Trophoblast cell (in vitro differentiated cells and primary cell): ENCODE measurements at regions not wholly inside any gene's neighbourhood (a gene's known extent, or its start where the extent isn't known, plus 50 kb on each side); places are given as distances from the start of the nearest gene placed in this dataset.

Experiments used
- DNase-seq, 2 donors: peaks; one replicate each; pipeline ENCODE4 v3.0.0-alpha.2; 2016
- H2AFZ ChIP-seq: 2 replicates; pipeline ENCODE4 v1.6.1; 2013; ENCODE audit warnings: low read length, moderate library complexity, mild to moderate bottlenecking; ENCODE audit not compliant: insufficient read depth, poor library complexity
- H2AK5ac ChIP-seq: 2 replicates; pipeline ENCODE4 v1.6.1; 2013; ENCODE audit warnings: mild to moderate bottlenecking, low read length
- H2BK120ac ChIP-seq: 2 replicates; pipeline ENCODE4 v1.6.1; 2013; ENCODE audit warnings: low read length, mild to moderate bottlenecking, moderate library complexity; ENCODE audit not compliant: insufficient read depth, poor library complexity
- H2BK12ac ChIP-seq: 2 replicates; pipeline ENCODE4 v1.6.1; 2013; ENCODE audit warnings: mild to moderate bottlenecking, low read length, moderate library complexity
- H2BK5ac ChIP-seq: 2 replicates; pipeline ENCODE4 v1.6.1; 2013; ENCODE audit warnings: low read length, low read depth, moderate library complexity, mild to moderate bottlenecking; ENCODE audit not compliant: poor library complexity
- H3K14ac ChIP-seq: 2 replicates; pipeline ENCODE4 v1.6.1; 2013; ENCODE audit warnings: mild to moderate bottlenecking, low read length
- H3K18ac ChIP-seq: 2 replicates; pipeline ENCODE4 v1.6.1; 2013; ENCODE audit warnings: mild to moderate bottlenecking, low read length
- H3K23ac ChIP-seq: 2 replicates; pipeline ENCODE4 v1.6.1; 2013; ENCODE audit warnings: low read length
- H3K27ac ChIP-seq: 2 replicates; pipeline ENCODE4 v1.5.1; 2013; ENCODE audit warnings: low read depth, mild to moderate bottlenecking, inconsistent platforms, low read length, moderate library complexity
- H3K27me3 ChIP-seq: 2 replicates; pipeline ENCODE4 v1.6.1; 2013; ENCODE audit warnings: inconsistent platforms, mild to moderate bottlenecking, low read length, moderate library complexity; ENCODE audit not compliant: insufficient read depth
- H3K36me3 ChIP-seq, 2 experiments: 1 replicate in 1 of 2; 2 replicates in 1 of 2; pipeline ENCODE4 v1.6.1; 2013; ENCODE audit warnings: low read length in 2 of 2, mild to moderate bottlenecking in 2 of 2, moderate library complexity in 1 of 2; ENCODE audit not compliant: insufficient read depth in 2 of 2, control insufficient read depth in 1 of 2
- H3K4ac ChIP-seq: 2 replicates; pipeline ENCODE4 v1.6.1; 2013; ENCODE audit warnings: low read depth, mild to moderate bottlenecking, low read length, moderate library complexity
- H3K4me1 ChIP-seq, 2 experiments: 1 replicate in 1 of 2; 2 replicates in 1 of 2; pipeline ENCODE4 v1.6.1; 2013; ENCODE audit warnings: low read length in 2 of 2, mild to moderate bottlenecking in 2 of 2, moderate library complexity in 1 of 2; ENCODE audit not compliant: insufficient read depth in 2 of 2, control insufficient read depth in 1 of 2
- H3K4me2 ChIP-seq: 2 replicates; pipeline ENCODE4 v1.6.1; 2013; ENCODE audit warnings: inconsistent platforms, mild to moderate bottlenecking, low read length, moderate library complexity
- H3K4me3 ChIP-seq: 2 replicates; pipeline ENCODE4 v1.5.1; 2013; ENCODE audit warnings: mild to moderate bottlenecking, low read depth, low read length, inconsistent platforms
- H3K79me1 ChIP-seq: one replicate; pipeline ENCODE4 v1.6.1; 2013; ENCODE audit warnings: low read length
- H3K79me2 ChIP-seq: 2 replicates; pipeline ENCODE4 v1.6.1; 2013; ENCODE audit warnings: low read length, mild to moderate bottlenecking; ENCODE audit not compliant: control insufficient read depth, insufficient read depth, poor library complexity
- H3K9ac ChIP-seq: 2 replicates; pipeline ENCODE4 v1.6.1; 2013; ENCODE audit warnings: mild to moderate bottlenecking, low read length
- H3K9me3 ChIP-seq: 2 replicates; pipeline ENCODE4 v1.6.1; 2013; ENCODE audit warnings: low read depth, mild to moderate bottlenecking, control low read depth, inconsistent platforms, low read length; ENCODE audit not compliant: insufficient read depth
- H4K12ac ChIP-seq: 2 replicates; pipeline ENCODE4 v1.6.1; 2013; ENCODE audit warnings: low read depth, mild to moderate bottlenecking, low read length, moderate library complexity
- H4K8ac ChIP-seq: 2 replicates; pipeline ENCODE4 v1.6.1; 2013; ENCODE audit warnings: low read depth, mild to moderate bottlenecking, low read length, moderate library complexity
- H4K91ac ChIP-seq: one replicate; pipeline ENCODE4 v1.6.1; 2013; ENCODE audit warnings: low read depth, mild to moderate bottlenecking, low read length, moderate library complexity
- WGBS: extraction: QIAGEN DNeasy Blood & Tissue Kit; methylation state at CpG from one replicate; pipeline ENCODE4 v1.1.7; 2013; ENCODE audit warnings: missing lambda C conversion rate; ENCODE audit not compliant: insufficient read length, insufficient coverage; ENCODE audit errors: extremely low coverage; 5-methylcytosine and 5-hydroxymethylcytosine counted together

- DNase-seq: peak; percentile 92 to 97
- Histone ChIP-seq H3K79me2 (no peaks in the 10 kb centered on the region), H3K27ac (no peak overlapping the region), H2BK5ac (no peak overlapping the region), H4K12ac (no peak overlapping the region), H4K91ac (peak overlapping the region; percentile 26), H2AK5ac (no peak overlapping the region), H2BK120ac (no peak overlapping the region), H3K79me1 (peaks cover 24% of the 10 kb centered on the region), H2BK12ac (peak overlapping the region; percentile 48), H2AFZ (no peak overlapping the region), H3K4me2 (no peak overlapping the region), H3K4me3 (no peak overlapping the region), H3K9me3 (no peaks in the 10 kb centered on the region), H3K9ac (no peak overlapping the region), H3K27me3 (no peaks in the 10 kb centered on the region), H3K23ac (no peak overlapping the region), H3K14ac (no peak overlapping the region), H4K8ac (no peak overlapping the region), H3K36me3 (no peaks in the 10 kb centered on the region), H3K18ac (no peak overlapping the region), H3K4ac (no peak overlapping the region), H3K4me1 (peaks cover 22% of the 10 kb centered on the region in 2 experiments)
- no CpG with 5 or more reads among the region's 10 CpGs for WGBS
Observed at GRCh38 chr10:3534433-3534832, 250.6 kb downstream of the KLF6 start.

GRCh38 chr10:3533296-3533695 is 251.7 kb downstream of the KLF6 start:
- Histone ChIP-seq H2BK12ac (no peak overlapping the region), H3K27ac (no peak overlapping the region), H2AK5ac (no peak overlapping the region), H4K91ac (no peak overlapping the region), H3K23ac (no peak overlapping the region), H2BK5ac (no peak overlapping the region), H3K79me2 (no peaks in the 10 kb centered on the region), H2BK120ac (no peak overlapping the region), H3K14ac (no peak overlapping the region), H2AFZ (no peak overlapping the region), H3K18ac (no peak overlapping the region), H3K4ac (no peak overlapping the region), H3K9ac (no peak overlapping the region), H3K9me3 (no peaks in the 10 kb centered on the region), H3K36me3 (no peaks in the 10 kb centered on the region), H4K12ac (no peak overlapping the region), H3K27me3 (no peaks in the 10 kb centered on the region), H3K4me2 (no peak overlapping the region), H3K4me3 (no peak overlapping the region), H3K79me1 (peaks cover 19% of the 10 kb centered on the region), H4K8ac (no peak overlapping the region), H3K4me1 (peaks cover 16% of the 10 kb centered on the region in 2 experiments)
- DNase-seq: no peak
- no CpG with 5 or more reads among the region's 3 CpGs for WGBS

DNA sequence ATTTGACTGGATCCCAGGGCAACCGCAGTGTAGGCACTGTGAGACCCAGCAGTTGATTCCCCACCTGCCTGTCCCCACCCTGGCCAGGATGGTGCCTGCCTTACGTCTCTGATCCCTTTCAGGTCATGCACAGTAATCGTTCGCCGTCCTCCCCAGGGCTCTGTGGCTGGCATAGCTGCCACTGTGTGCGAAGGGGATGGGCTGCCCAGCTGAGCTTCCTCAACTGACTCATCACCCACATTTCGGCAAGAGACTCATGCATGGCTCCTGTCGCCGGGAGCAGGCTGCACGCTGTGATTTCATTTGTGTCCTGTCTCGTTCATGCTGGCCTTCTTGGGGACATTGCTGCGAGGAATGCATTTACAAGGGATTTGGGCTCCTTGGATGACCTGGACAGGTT is 252.4 kb downstream of the KLF6 start:
- Histone ChIP-seq H4K8ac (peak overlapping the region; percentile 6), H2BK12ac (peak overlapping the region; percentile 96), H2BK5ac (no peak overlapping the region), H2AK5ac (no peak overlapping the region), H3K4me1 (peaks cover 9 to 10% of the 10 kb centered on the region in 2 experiments), H3K36me3 (no peaks in the 10 kb centered on the region), H4K91ac (peak overlapping the region; percentile 11), H3K14ac (peak overlapping the region; percentile 47), H3K9ac (no peak overlapping the region), H3K9me3 (no peaks in the 10 kb centered on the region), H3K4ac (no peak overlapping the region), H3K27me3 (no peaks in the 10 kb centered on the region), H3K79me2 (no peaks in the 10 kb centered on the region), H3K4me2 (no peak overlapping the region), H2AFZ (no peak overlapping the region), H3K4me3 (no peak overlapping the region), H2BK120ac (peak overlapping the region; percentile 1), H3K18ac (peak overlapping the region; percentile 26), H3K23ac (no peak overlapping the region), H3K27ac (no peak overlapping the region), H4K12ac (no peak overlapping the region), H3K79me1 (peaks cover 15% of the 10 kb centered on the region)
- WGBS: no CpG with 5 or more reads among the region's 12 CpGs
- DNase-seq: peak; percentile 56 to 67

- peaks cover 8% of the 10 kb centered on the region in 2 experiments for H3K4me1 ChIP-seq
- no peak overlapping the region for H2BK12ac ChIP-seq
- H4K91ac ChIP-seq: no peak overlapping the region
- no peak overlapping the region for H2BK5ac ChIP-seq
- no peaks in the 10 kb centered on the region for H3K27me3 ChIP-seq
- H4K12ac ChIP-seq: no peak overlapping the region
- no peak overlapping the region for H3K4ac ChIP-seq
- no peak overlapping the region for H3K4me2 ChIP-seq
- H2AFZ ChIP-seq: no peak overlapping the region
- WGBS: no CpG with 5 or more reads among the region's 5 CpGs
- H4K8ac ChIP-seq: no peak overlapping the region
- H3K9me3 ChIP-seq: no peaks in the 10 kb centered on the region
- H2AK5ac ChIP-seq: no peak overlapping the region
- no peaks in the 10 kb centered on the region for H3K36me3 ChIP-seq
- H3K9ac ChIP-seq: no peak overlapping the region
- H3K79me2 ChIP-seq: no peaks in the 10 kb centered on the region
- H3K14ac ChIP-seq: no peak overlapping the region
- no peak overlapping the region for H3K4me3 ChIP-seq
- H3K79me1 ChIP-seq: peaks cover 15% of the 10 kb centered on the region
- H3K23ac ChIP-seq: no peak overlapping the region
- H3K27ac ChIP-seq: no peak overlapping the region
- no peak for DNase-seq
- H3K18ac ChIP-seq: no peak overlapping the region
- H2BK120ac ChIP-seq: no peak overlapping the region
Observed at GRCh38 chr10:3531670-3532069, 253.3 kb downstream of the KLF6 start.
